ENCODE measurements at regions not wholly inside any gene's neighbourhood (a gene's known extent, or its start where the extent isn't known, plus 50 kb on each side); places are given as distances from the start of the nearest gene placed in this dataset.
"Not testable (repeated sequence)": the region's sequence is repeated elsewhere in the genome, so short reads cannot be mapped to it uniquely, and the experiment has no call there.

GRCh38 chr2:67594522-67594921, 197.4 kb downstream of the ETAA1 start:
- H3K27me3 ChIP-seq (ENCODE audit: control insufficient read depth, insufficient read depth); DNase-seq; H3K9me3 ChIP-seq (ENCODE audit: control insufficient read depth, low read length); H3K4me1 ChIP-seq (ENCODE audit: control insufficient read depth, insufficient read depth, low read length); ATAC-seq; H3K4me3 ChIP-seq (ENCODE audit: low read length); intact Hi-C loops (cut with DNase I); H3K27ac ChIP-seq (ENCODE audit: low read length): not testable (repeated sequence)

- Histone ChIP-seq H3K9me3 (ENCODE audit: control insufficient read depth, low read length) (no peaks in the 10 kb centered on the region), H3K27me3 (ENCODE audit: control insufficient read depth, insufficient read depth) (no peaks in the 10 kb centered on the region), H3K4me1 (ENCODE audit: control insufficient read depth, insufficient read depth, low read length) (no peaks in the 10 kb centered on the region), H3K4me3 (ENCODE audit: low read length) (no peak overlapping the region), H3K27ac (ENCODE audit: low read length) (no peak overlapping the region)
- ATAC-seq (no peak), DNase-seq (no peak)
- intact Hi-C loops (cut with DNase I): no loop called here
Measured at GRCh38 chr2:67596871-67597270, 199.7 kb downstream of the ETAA1 start.

- H3K4me1 ChIP-seq (ENCODE audit: control insufficient read depth, insufficient read depth, low read length): no peaks in the 10 kb centered on the region
- no peak for ATAC-seq
- intact Hi-C loops (cut with DNase I): no loop called here
- no peaks in the 10 kb centered on the region for H3K27me3 ChIP-seq (ENCODE audit: control insufficient read depth, insufficient read depth)
- no peak overlapping the region for H3K4me3 ChIP-seq (ENCODE audit: low read length)
- H3K9me3 ChIP-seq (ENCODE audit: control insufficient read depth, low read length): no peaks in the 10 kb centered on the region
- DNase-seq: no peak
- no peak overlapping the region for H3K27ac ChIP-seq (ENCODE audit: low read length)
Measured at GRCh38 chr2:67599561-67599960, 202.4 kb downstream of the ETAA1 start.

GRCh38 chr2:67600222-67600871, 203.2 kb downstream of the ETAA1 start:
- Histone ChIP-seq H3K9me3 (ENCODE audit: control insufficient read depth, low read length) (no peaks in the 10 kb centered on the region), H3K4me3 (ENCODE audit: low read length) (no peak overlapping the region), H3K27ac (ENCODE audit: low read length) (no peak overlapping the region), H3K4me1 (ENCODE audit: control insufficient read depth, insufficient read depth, low read length) (no peaks in the 10 kb centered on the region), H3K27me3 (ENCODE audit: control insufficient read depth, insufficient read depth) (no peaks in the 10 kb centered on the region)
- WGBS: 77% methylated on average over 10 of the region's 10 CpGs
- intact Hi-C loops (cut with DNase I): no loop called here
- ATAC-seq: no peak
- DNase-seq: no peak

- no peaks in the 10 kb centered on the region for H3K27me3 ChIP-seq (ENCODE audit: control insufficient read depth, insufficient read depth)
- DNase-seq (no peak), ATAC-seq (no peak)
- intact Hi-C loops (cut with DNase I): no loop called here
- no peak overlapping the region for H3K4me3 ChIP-seq (ENCODE audit: low read length)
- no peaks in the 10 kb centered on the region for H3K4me1 ChIP-seq (ENCODE audit: control insufficient read depth, insufficient read depth, low read length)
- 56% methylated on average over 1 of the region's 1 CpG for WGBS
- no peak overlapping the region for H3K27ac ChIP-seq (ENCODE audit: low read length)
- H3K9me3 ChIP-seq (ENCODE audit: control insufficient read depth, low read length): no peaks in the 10 kb centered on the region
Measured at GRCh38 chr2:67600946-67601345, 203.8 kb downstream of the ETAA1 start.

- H3K4me3 ChIP-seq (ENCODE audit: low read length): no peak overlapping the region
- no peak overlapping the region for H3K27ac ChIP-seq (ENCODE audit: low read length)
- no peak for DNase-seq
- intact Hi-C loops (cut with DNase I): no loop called here
- WGBS: 78% methylated on average over 1 of the region's 1 CpG
- H3K27me3 ChIP-seq (ENCODE audit: control insufficient read depth, insufficient read depth): no peaks in the 10 kb centered on the region
- no peaks in the 10 kb centered on the region for H3K4me1 ChIP-seq (ENCODE audit: control insufficient read depth, insufficient read depth, low read length)
- no peak for ATAC-seq
- H3K9me3 ChIP-seq (ENCODE audit: control insufficient read depth, low read length): no peaks in the 10 kb centered on the region
Measured at GRCh38 chr2:67604360-67604759, 207.2 kb downstream of the ETAA1 start.

- intact Hi-C loops (cut with DNase I): no loop called here
- Histone ChIP-seq H3K27ac (ENCODE audit: low read length) (no peak overlapping the region), H3K4me1 (ENCODE audit: control insufficient read depth, insufficient read depth, low read length) (no peaks in the 10 kb centered on the region), H3K9me3 (ENCODE audit: control insufficient read depth, low read length) (no peaks in the 10 kb centered on the region), H3K4me3 (ENCODE audit: low read length) (no peak overlapping the region), H3K27me3 (ENCODE audit: control insufficient read depth, insufficient read depth) (no peaks in the 10 kb centered on the region)
- 73% methylated on average over 4 of the region's 4 CpGs for WGBS
- ATAC-seq (no peak), DNase-seq (no peak)
Measured at GRCh38 chr2:67612576-67613042, 215.5 kb downstream of the ETAA1 start.

- intact Hi-C loops (cut with DNase I): no loop called here
- ATAC-seq: no peak
- WGBS: 57% methylated on average over 1 of the region's 1 CpG
Measured at GRCh38 chr2:67613227-67613626, 216.1 kb downstream of the ETAA1 start.

GRCh38 chr2:67614454-67614853, 217.3 kb downstream of the ETAA1 start:
- intact Hi-C loops (cut with DNase I): no loop called here
- DNase-seq (no peak), ATAC-seq (no peak)
- Histone ChIP-seq H3K4me3 (ENCODE audit: low read length) (no peak overlapping the region), H3K27ac (ENCODE audit: low read length) (no peak overlapping the region), H3K9me3 (ENCODE audit: control insufficient read depth, low read length) (no peaks in the 10 kb centered on the region), H3K4me1 (ENCODE audit: control insufficient read depth, insufficient read depth, low read length) (no peaks in the 10 kb centered on the region), H3K27me3 (ENCODE audit: control insufficient read depth, insufficient read depth) (no peaks in the 10 kb centered on the region)
- 96% methylated on average over 1 of the region's 1 CpG for WGBS

More at GRCh38 chr2:67613227-67613626, 216.1 kb downstream of the ETAA1 start:
- no peaks in the 10 kb centered on the region for H3K9me3 ChIP-seq (ENCODE audit: control insufficient read depth, low read length)
- no peak overlapping the region for H3K27ac ChIP-seq (ENCODE audit: low read length)
- H3K4me3 ChIP-seq (ENCODE audit: low read length): no peak overlapping the region
- H3K27me3 ChIP-seq (ENCODE audit: control insufficient read depth, insufficient read depth): no peaks in the 10 kb centered on the region
- H3K4me1 ChIP-seq (ENCODE audit: control insufficient read depth, insufficient read depth, low read length): no peaks in the 10 kb centered on the region
- no peak for DNase-seq

- ATAC-seq (peak; percentile 66 to 77), DNase-seq (peak in 2 of 3 donors; percentile 11 to 25)
- no peak overlapping the region for H3K4me3 ChIP-seq (ENCODE audit: low read length)
- H3K27ac ChIP-seq (ENCODE audit: low read length): no peak overlapping the region
- no peaks in the 10 kb centered on the region for H3K27me3 ChIP-seq (ENCODE audit: control insufficient read depth, insufficient read depth)
- no peaks in the 10 kb centered on the region for H3K4me1 ChIP-seq (ENCODE audit: control insufficient read depth, insufficient read depth, low read length)
- no peaks in the 10 kb centered on the region for H3K9me3 ChIP-seq (ENCODE audit: control insufficient read depth, low read length)
- intact Hi-C loops (cut with DNase I): no loop called here
- 25% methylated on average over 1 of the region's 1 CpG for WGBS
Measured at GRCh38 chr2:67616749-67617148, 219.6 kb downstream of the ETAA1 start.

GRCh38 chr2:67619204-67619603, 222.1 kb downstream of the ETAA1 start:
- no peak for ATAC-seq
- Histone ChIP-seq H3K27me3 (ENCODE audit: control insufficient read depth, insufficient read depth) (no peaks in the 10 kb centered on the region), H3K4me3 (ENCODE audit: low read length) (no peak overlapping the region), H3K27ac (ENCODE audit: low read length) (no peak overlapping the region), H3K9me3 (ENCODE audit: control insufficient read depth, low read length) (no peaks in the 10 kb centered on the region), H3K4me1 (ENCODE audit: control insufficient read depth, insufficient read depth, low read length) (no peaks in the 10 kb centered on the region)
- no peak for DNase-seq
- intact Hi-C loops (cut with DNase I): no loop called here

- 95% methylated on average over 2 of the region's 2 CpGs for WGBS
- ATAC-seq; H3K4me1 ChIP-seq (ENCODE audit: control insufficient read depth, insufficient read depth, low read length); H3K27ac ChIP-seq (ENCODE audit: low read length); H3K27me3 ChIP-seq (ENCODE audit: control insufficient read depth, insufficient read depth); intact Hi-C loops (cut with DNase I); H3K9me3 ChIP-seq (ENCODE audit: control insufficient read depth, low read length); H3K4me3 ChIP-seq (ENCODE audit: low read length); DNase-seq: not testable (repeated sequence)
Measured at GRCh38 chr2:67623741-67624140, 226.6 kb downstream of the ETAA1 start.

All from right cardiac atrium (tissue), 5 donors.